Osteoblast (primary cell): ENCODE measurements at regions not wholly inside any gene's neighbourhood (a gene's known extent, or its start where the extent isn't known, plus 50 kb on each side); places are given as distances from the start of the nearest gene placed in this dataset.

Source experiments
- DNase-seq: peaks from one replicate; pipeline ENCODE4 v3.0.0; 2011; ENCODE audit warnings: low spot score, mixed read lengths; ENCODE audit not compliant: insufficient read length; ENCODE audit errors: missing footprints
- H2AFZ ChIP-seq: 2 replicates; pipeline ENCODE4 v1.6.0; 2011; ENCODE audit warnings: mild to moderate bottlenecking, low read length
- H3K27ac ChIP-seq: 2 replicates; pipeline ENCODE4 v1.5.1; 2011; ENCODE audit warnings: mild to moderate bottlenecking, low read depth, low read length, moderate library complexity
- H3K27me3 ChIP-seq: 2 replicates; pipeline ENCODE4 v1.6.0; 2012; ENCODE audit warnings: mild to moderate bottlenecking, control low read depth, inconsistent platforms, low read length, moderate library complexity; ENCODE audit not compliant: insufficient read depth
- H3K36me3 ChIP-seq: 2 replicates; pipeline ENCODE4 v1.5.1; 2011; ENCODE audit warnings: mild to moderate bottlenecking, low read length, control low read depth, moderate library complexity; ENCODE audit not compliant: insufficient read depth
- H3K4me1 ChIP-seq: 2 replicates; pipeline ENCODE4 v1.5.1; 2011; ENCODE audit warnings: mild to moderate bottlenecking, low read length, control low read depth, moderate library complexity; ENCODE audit not compliant: insufficient read depth
- H3K4me2 ChIP-seq: 2 replicates; pipeline ENCODE4 v1.6.0; 2011; ENCODE audit warnings: mild to moderate bottlenecking, low read length; ENCODE audit not compliant: insufficient read depth
- H3K4me3 ChIP-seq: fragments of 200-600 bp; sonication (generic); 3 replicates; pipeline ENCODE4 v1.5.1; 2012; ENCODE audit warnings: mild to moderate bottlenecking, low read length, inconsistent platforms; ENCODE audit not compliant: insufficient read depth
- H3K79me2 ChIP-seq: 2 replicates; pipeline ENCODE4 v1.6.0; 2012; ENCODE audit warnings: mild to moderate bottlenecking, low read length, control low read depth, inconsistent platforms; ENCODE audit not compliant: insufficient read depth
- H3K9me3 ChIP-seq: 2 replicates; pipeline ENCODE4 v1.5.1; 2011; ENCODE audit warnings: low read depth, low read length, control low read depth
- H4K20me1 ChIP-seq: 2 replicates; pipeline ENCODE4 v1.6.0; 2012; ENCODE audit warnings: mild to moderate bottlenecking, low read length, control low read depth; ENCODE audit not compliant: insufficient read depth
- TF ChIP-seq, protein P1 (sequence below): IDR thresholded peaks from 2 replicates; pipeline ENCODE4 v1.5.1; 2011; ENCODE audit warnings: mild to moderate bottlenecking, low read depth, low read length, moderate library complexity; ENCODE audit errors: extremely low read depth

DNA sequence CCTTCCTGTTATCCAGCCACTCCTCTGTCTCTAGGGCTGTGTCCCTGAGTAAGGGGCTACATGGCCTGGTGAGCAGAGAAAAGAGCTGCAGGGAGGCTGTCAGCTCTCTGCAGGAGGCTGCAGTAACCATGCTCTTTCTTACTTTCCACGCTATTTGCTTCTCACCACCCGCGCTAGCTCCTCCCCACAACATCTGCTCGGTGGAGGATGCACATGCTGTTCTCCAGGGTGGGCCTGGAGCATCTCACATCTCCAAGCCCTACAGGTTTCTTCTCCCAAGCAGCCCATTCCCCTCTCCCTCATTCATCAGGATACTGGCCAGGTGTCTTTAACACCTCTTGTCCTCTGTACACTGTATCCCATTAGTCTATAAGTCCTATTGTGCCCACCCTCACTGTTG is 103.8 kb downstream of the IER5 start:
- Histone ChIP-seq H3K4me3 (no peak overlapping the region), H3K4me2 (no peak overlapping the region), H3K4me1 (no peaks in the 10 kb centered on the region), H3K27ac (no peak overlapping the region), H2AFZ (no peak overlapping the region), H3K79me2 (no peaks in the 10 kb centered on the region), H3K9me3 (no peaks in the 10 kb centered on the region), H3K27me3 (peaks cover 7% of the 10 kb centered on the region), H3K36me3 (no peaks in the 10 kb centered on the region), H4K20me1 (no peaks in the 10 kb centered on the region)
- no peak for DNase-seq
- TF ChIP-seq, protein P1, sequence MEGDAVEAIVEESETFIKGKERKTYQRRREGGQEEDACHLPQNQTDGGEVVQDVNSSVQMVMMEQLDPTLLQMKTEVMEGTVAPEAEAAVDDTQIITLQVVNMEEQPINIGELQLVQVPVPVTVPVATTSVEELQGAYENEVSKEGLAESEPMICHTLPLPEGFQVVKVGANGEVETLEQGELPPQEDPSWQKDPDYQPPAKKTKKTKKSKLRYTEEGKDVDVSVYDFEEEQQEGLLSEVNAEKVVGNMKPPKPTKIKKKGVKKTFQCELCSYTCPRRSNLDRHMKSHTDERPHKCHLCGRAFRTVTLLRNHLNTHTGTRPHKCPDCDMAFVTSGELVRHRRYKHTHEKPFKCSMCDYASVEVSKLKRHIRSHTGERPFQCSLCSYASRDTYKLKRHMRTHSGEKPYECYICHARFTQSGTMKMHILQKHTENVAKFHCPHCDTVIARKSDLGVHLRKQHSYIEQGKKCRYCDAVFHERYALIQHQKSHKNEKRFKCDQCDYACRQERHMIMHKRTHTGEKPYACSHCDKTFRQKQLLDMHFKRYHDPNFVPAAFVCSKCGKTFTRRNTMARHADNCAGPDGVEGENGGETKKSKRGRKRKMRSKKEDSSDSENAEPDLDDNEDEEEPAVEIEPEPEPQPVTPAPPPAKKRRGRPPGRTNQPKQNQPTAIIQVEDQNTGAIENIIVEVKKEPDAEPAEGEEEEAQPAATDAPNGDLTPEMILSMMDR, result no peak

DNA sequence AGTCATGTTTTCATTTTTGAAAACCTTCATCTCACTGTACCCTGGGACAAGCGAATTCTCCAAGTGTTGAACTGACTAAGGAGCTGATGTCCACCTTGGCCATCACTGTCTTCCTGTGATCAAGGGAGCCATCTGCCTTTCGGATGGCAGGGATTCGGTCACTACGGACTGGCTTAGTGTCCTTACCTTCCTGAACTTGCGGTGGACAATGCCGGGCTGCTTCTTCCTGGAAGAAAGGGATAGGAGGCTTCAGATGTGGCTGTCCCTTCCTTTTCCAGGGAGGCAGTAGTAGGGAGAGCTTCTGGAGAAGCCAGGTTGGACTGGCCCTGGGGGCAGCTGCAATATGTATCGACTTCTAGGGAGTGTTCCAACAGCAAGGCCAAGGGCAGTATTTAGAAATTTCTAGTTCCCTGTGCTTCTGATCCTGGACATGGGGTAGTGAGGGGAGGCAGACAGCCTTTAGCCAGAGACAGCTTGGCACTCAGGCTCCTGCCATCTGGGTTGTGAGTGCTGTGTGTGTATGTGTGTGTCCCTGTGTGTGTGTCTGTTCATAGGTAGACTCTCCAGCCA is 114.6 kb downstream of the IER5 start:
- Histone ChIP-seq H2AFZ (no peak overlapping the region), H3K79me2 (no peaks in the 10 kb centered on the region), H3K27me3 (peaks cover 4% of the 10 kb centered on the region), H3K27ac (no peak overlapping the region), H3K4me2 (no peak overlapping the region), H3K4me3 (no peak overlapping the region), H3K4me1 (no peaks in the 10 kb centered on the region), H3K36me3 (no peaks in the 10 kb centered on the region), H3K9me3 (no peaks in the 10 kb centered on the region), H4K20me1 (no peaks in the 10 kb centered on the region)
- TF ChIP-seq, protein P1, result no peak
- DNase-seq, result no peak

DNA sequence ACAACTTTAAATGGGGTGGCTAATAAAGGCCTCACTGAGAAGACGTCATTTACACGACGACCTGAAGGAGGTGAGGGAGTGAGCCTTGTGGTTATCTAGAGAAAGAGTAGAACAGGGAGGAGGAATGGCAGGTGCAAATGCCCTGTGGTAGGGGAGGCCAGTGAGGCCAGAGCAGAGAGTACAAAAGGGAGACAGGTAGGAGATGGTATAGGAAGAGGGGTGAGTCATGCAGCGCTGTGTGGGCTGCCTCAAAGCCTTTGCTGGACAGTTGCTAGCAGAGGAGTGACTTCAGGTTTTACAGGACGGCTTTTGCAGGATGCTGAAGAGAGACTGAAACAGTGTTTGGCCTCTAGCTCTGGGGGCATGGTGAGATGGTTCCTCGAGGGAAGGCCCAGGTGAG is 116.0 kb downstream of the IER5 start:
- TF ChIP-seq, protein P1, result no peak
- no peaks in the 10 kb centered on the region for H3K79me2 ChIP-seq
- H2AFZ ChIP-seq, result no peak overlapping the region
- H3K27me3 ChIP-seq, result peaks cover 6% of the 10 kb centered on the region
- H3K27ac ChIP-seq, result no peak overlapping the region
- no peak overlapping the region for H3K4me3 ChIP-seq
- no peaks in the 10 kb centered on the region for H3K4me1 ChIP-seq
- DNase-seq, result peak; percentile 34
- no peaks in the 10 kb centered on the region for H4K20me1 ChIP-seq
- H3K36me3 ChIP-seq, result no peaks in the 10 kb centered on the region
- no peak overlapping the region for H3K4me2 ChIP-seq
- no peaks in the 10 kb centered on the region for H3K9me3 ChIP-seq

DNA sequence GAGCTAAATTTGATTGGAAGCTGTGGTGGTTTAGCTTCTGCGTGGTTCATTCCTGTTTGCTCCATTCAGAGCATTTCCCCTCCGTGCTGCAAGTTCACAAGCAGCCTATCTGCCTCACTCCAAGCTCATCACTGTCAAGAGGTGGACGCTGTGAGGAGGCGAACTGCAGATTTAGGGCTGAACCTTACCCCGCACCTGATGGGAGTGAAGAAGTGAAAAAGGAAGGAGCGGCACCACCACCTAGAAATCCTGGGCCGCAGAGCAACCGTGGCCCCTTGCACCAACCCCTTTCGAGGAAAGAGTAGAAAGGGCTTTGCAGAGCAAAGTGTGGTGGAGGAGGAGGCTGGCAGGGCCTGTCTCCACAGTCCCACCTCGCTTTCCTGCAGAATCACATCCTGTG is 117.4 kb downstream of the IER5 start:
- Histone ChIP-seq H3K36me3 (no peaks in the 10 kb centered on the region), H3K9me3 (no peaks in the 10 kb centered on the region), H3K79me2 (no peaks in the 10 kb centered on the region), H2AFZ (no peak overlapping the region), H3K4me1 (no peaks in the 10 kb centered on the region), H4K20me1 (no peaks in the 10 kb centered on the region), H3K4me3 (no peak overlapping the region), H3K27ac (no peak overlapping the region), H3K4me2 (no peak overlapping the region), H3K27me3 (peaks cover 7% of the 10 kb centered on the region)
- TF ChIP-seq, protein P1, result no peak
- DNase-seq, result no peak
